HG02642 (cell line): ENCODE measurements at regions not wholly inside any gene's neighbourhood (a gene's known extent, or its start where the extent isn't known, plus 50 kb on each side); places are given as distances from the start of the nearest gene placed in this dataset.

Experiments used
- ATAC-seq: cut with Tn5 transposase; IDR thresholded peaks from one replicate; pipeline ENCODE4 v1.9.1; 2021; ENCODE audit warnings: mild to moderate bottlenecking; ENCODE audit not compliant: unreplicated experiment, poor library complexity

- no peak for ATAC-seq
These were observed 252.3 kb downstream of the VGLL3 start for GRCh38 chr3:86738684-86739083.

- no peak for ATAC-seq
These were observed 253.4 kb downstream of the VGLL3 start for GRCh38 chr3:86737517-86737916.

GRCh38 chr3:86733257-86733656 lies 257.7 kb downstream of the VGLL3 start:
- no peak for ATAC-seq

GRCh38 chr3:86731501-86731901 lies 259.4 kb downstream of the VGLL3 start:
- no peak for ATAC-seq

- ATAC-seq, result no peak
These were observed 267.5 kb downstream of the VGLL3 start for GRCh38 chr3:86723433-86723832.

- ATAC-seq, result no peak
These were observed 279.3 kb downstream of the VGLL3 start for GRCh38 chr3:86711634-86712033.

GRCh38 chr3:86708893-86709292 lies 282.1 kb downstream of the VGLL3 start:
- ATAC-seq, result no peak

- ATAC-seq, result no peak
These were observed 288.5 kb downstream of the VGLL3 start for GRCh38 chr3:86702381-86702958.

- ATAC-seq, result no peak
These were observed 295.2 kb downstream of the VGLL3 start for GRCh38 chr3:86695752-86696151.

- ATAC-seq, result no peak
These were observed 317.0 kb downstream of the VGLL3 start for GRCh38 chr3:86673991-86674390.

- ATAC-seq, result no peak
These were observed 329.1 kb downstream of the VGLL3 start for GRCh38 chr3:86661817-86662216.

GRCh38 chr3:86658876-86659275 lies 332.1 kb downstream of the VGLL3 start:
- no peak for ATAC-seq

- ATAC-seq, result no peak
These were observed 336.0 kb downstream of the VGLL3 start for GRCh38 chr3:86654806-86655460.

- no peak for ATAC-seq
These were observed 337.2 kb downstream of the VGLL3 start for GRCh38 chr3:86653661-86654205.

GRCh38 chr3:86648087-86648486 lies 342.9 kb downstream of the VGLL3 start:
- no peak for ATAC-seq

GRCh38 chr3:86645756-86646155 lies 345.2 kb downstream of the VGLL3 start:
- no peak for ATAC-seq

- no peak for ATAC-seq
These were observed 356.6 kb downstream of the VGLL3 start for GRCh38 chr3:86634361-86634760.

- ATAC-seq, result no peak
These were observed 361.4 kb downstream of the VGLL3 start for GRCh38 chr3:86629511-86629910.

GRCh38 chr3:86624192-86624591 lies 366.8 kb downstream of the VGLL3 start:
- ATAC-seq, result no peak

- ATAC-seq, result no peak
These were observed 372.2 kb downstream of the VGLL3 start for GRCh38 chr3:86618706-86619105.

GRCh38 chr3:86605166-86605565 lies 385.8 kb downstream of the VGLL3 start:
- ATAC-seq, result no peak

- no peak for ATAC-seq
These were observed 395.3 kb downstream of the VGLL3 start for GRCh38 chr3:86595696-86596095.
